Right cardiac atrium (tissue), 5 donors: ENCODE measurements at regions not wholly inside any gene's neighbourhood (a gene's known extent, or its start where the extent isn't known, plus 50 kb on each side); places are given as distances from the start of the nearest gene placed in this dataset.
A peak's percentile ranks its signal among the peaks of the same experiment; 100 is the strongest.

ENCODE experiments used
- ATAC-seq, 2 donors: fragments of 200-7000 bp; cut with Tn5 transposase; one replicate each; pipeline versions ENCODE4 v1.8.0 to v1.9.1; 2020; ENCODE audit warnings: moderate library complexity in 2 of 2, mild to moderate bottlenecking in 1 of 2
- DNase-seq, 3 donors: peaks; one replicate each; pipeline ENCODE4 v3.0.0-alpha.2; 2020
- H3K27ac ChIP-seq: one replicate; pipeline ENCODE4 v1.5.1; 2013; ENCODE audit warnings: mild to moderate bottlenecking, low read length, control low read depth, moderate library complexity
- H3K27me3 ChIP-seq: one replicate; pipeline ENCODE4 v1.6.1; 2013; ENCODE audit not compliant: control insufficient read depth, insufficient read depth
- H3K4me1 ChIP-seq: one replicate; pipeline ENCODE4 v1.6.1; 2013; ENCODE audit warnings: low read length; ENCODE audit not compliant: control insufficient read depth, insufficient read depth
- H3K4me3 ChIP-seq: one replicate; pipeline ENCODE4 v1.5.1; 2013; ENCODE audit warnings: low read length, control low read depth
- H3K9me3 ChIP-seq: one replicate; pipeline ENCODE4 v1.6.1; 2013; ENCODE audit warnings: low read length; ENCODE audit not compliant: control insufficient read depth
- WGBS: extraction: QIAGEN DNeasy Blood & Tissue Kit; methylation state at CpG from one replicate; pipeline ENCODE4 v1.1.7; 2013; 5-methylcytosine and 5-hydroxymethylcytosine counted together
- intact Hi-C, 4 donors: fragments of 100-400 bp; cut with DNase I; formaldehyde crosslinking; loops; one replicate each; pipeline versions ENCODE4 v1.11.0 to v1.14.0; 2022 to 2023
- donor health status: healthy with polysubstance abuse.
- donor health status: DM: no; HTN: yes; CAD: no.
- donor health status: DM: no; HTN: no; CAD: no.
- donor health status: DM: no; HTN: yes; CAD: no; lungs with severe emphysema.
- donor health status: DM: yes; HTN: yes; CAD: no.

DNA sequence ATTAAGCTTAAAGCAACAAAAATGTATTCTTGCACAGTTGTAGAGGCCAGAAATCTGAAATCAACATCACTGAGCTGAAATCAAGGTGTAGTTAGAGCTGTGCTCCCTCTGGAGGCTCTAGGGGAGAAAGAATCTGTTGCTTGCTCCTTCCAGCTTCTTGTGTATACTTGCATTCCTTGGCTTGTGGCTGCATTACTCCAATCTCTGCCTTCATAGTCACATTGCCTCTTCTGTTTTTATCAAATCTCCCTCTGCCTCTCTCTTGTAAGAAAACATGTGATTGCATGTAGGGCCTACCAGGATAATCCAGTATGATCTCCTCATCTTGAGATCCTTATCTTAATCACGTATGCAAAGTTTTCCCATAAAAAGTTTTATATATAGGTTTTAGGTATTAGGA lies 487.9 kb upstream of the SGO1 start:
- DNase-seq (no peak), ATAC-seq (no peak)
- no peak overlapping the region for H3K4me3 ChIP-seq
- H3K27me3 ChIP-seq, result no peaks in the 10 kb centered on the region
- intact Hi-C loops, result no loop called here
- H3K27ac ChIP-seq, result no peak overlapping the region
- 96% methylated on average over 1 of the region's 1 CpG for WGBS
- no peaks in the 10 kb centered on the region for H3K9me3 ChIP-seq
- peaks cover 2% of the 10 kb centered on the region for H3K4me1 ChIP-seq

DNA sequence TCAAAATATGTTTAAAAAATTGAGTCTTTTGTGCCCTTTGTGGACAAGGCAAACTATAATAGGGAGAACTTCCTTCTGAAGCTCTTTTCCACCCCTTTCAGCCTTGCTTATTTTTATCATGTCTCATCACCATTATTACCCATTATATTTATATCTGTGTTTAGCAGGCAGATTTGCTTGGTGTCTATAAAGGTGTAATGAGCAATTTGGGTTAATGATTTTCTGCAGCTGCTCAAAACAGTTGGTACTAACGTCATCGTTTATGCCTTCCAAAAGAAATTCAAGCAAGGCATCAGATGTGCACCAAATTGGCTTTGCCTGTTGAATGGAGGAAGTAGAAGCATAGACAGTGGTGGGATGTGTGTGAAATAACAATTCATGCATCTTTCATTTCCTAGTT lies 483.7 kb upstream of the SGO1 start:
- Histone ChIP-seq H3K4me1 (peaks cover 5% of the 10 kb centered on the region), H3K4me3 (no peak overlapping the region), H3K9me3 (no peaks in the 10 kb centered on the region), H3K27me3 (no peaks in the 10 kb centered on the region), H3K27ac (no peak overlapping the region)
- intact Hi-C loops, result no loop called here
- WGBS, result 66% methylated on average over 2 of the region's 2 CpGs
- no peak for ATAC-seq
- no peak for DNase-seq

DNA sequence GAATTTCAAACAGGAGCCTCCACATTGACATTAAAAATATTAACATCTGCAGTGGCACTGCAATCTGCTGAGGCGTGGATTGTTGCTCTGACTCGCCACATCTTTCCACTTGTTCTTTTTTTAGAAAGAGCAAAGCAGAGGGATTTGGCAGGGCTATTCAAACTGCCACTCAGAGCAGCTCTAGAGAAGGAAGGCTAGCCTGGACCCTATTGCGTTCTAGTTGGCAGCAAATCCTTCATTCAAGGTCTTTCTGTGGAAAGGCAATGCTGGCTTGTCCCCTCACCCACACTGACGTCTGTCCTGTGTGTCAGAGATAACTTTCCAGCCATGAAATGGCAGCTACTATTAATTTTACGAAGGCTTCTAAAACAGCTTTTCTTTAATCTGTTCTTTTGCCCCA lies 483.2 kb upstream of the SGO1 start:
- H3K27me3 ChIP-seq, result no peaks in the 10 kb centered on the region
- ATAC-seq (peak; percentile 94 to 97), DNase-seq (peak; percentile 47 to 67 (median 58))
- intact Hi-C loops, result no loop called here
- H3K9me3 ChIP-seq, result no peaks in the 10 kb centered on the region
- peak overlapping the region; percentile 56 for H3K27ac ChIP-seq
- H3K4me1 ChIP-seq, result peaks cover 5% of the 10 kb centered on the region
- H3K4me3 ChIP-seq, result no peak overlapping the region
- 21% methylated on average over 5 of the region's 5 CpGs for WGBS

DNA sequence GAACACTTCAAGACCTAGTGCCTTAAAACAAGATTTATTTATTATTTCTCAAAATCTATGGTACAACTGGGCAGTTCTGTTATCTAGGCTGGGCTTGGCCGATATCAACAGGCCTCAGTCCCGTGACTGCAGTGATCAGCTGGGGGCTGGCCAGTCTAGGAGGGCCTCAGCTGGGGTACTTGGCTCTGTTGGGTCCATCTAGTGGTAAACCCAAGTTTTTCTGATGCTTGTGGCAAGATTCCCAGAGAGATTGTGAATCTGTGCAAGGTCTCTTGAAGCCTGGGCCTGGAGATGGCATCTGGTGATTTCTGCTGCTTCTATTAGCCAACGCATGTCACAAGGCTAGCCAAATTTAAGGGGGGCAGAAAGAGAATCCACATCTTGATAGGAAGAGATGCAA lies 482.4 kb upstream of the SGO1 start:
- intact Hi-C loops, result no loop called here
- Histone ChIP-seq H3K9me3 (no peaks in the 10 kb centered on the region), H3K4me1 (peaks cover 5% of the 10 kb centered on the region), H3K27ac (peak overlapping the region; percentile 83), H3K27me3 (no peaks in the 10 kb centered on the region), H3K4me3 (no peak overlapping the region)
- DNase-seq (peak in 1 of 3 donors; percentile 33), ATAC-seq (peak in 1 of 2 donors; percentile 49)
- 54% methylated on average over 3 of the region's 3 CpGs for WGBS

DNA sequence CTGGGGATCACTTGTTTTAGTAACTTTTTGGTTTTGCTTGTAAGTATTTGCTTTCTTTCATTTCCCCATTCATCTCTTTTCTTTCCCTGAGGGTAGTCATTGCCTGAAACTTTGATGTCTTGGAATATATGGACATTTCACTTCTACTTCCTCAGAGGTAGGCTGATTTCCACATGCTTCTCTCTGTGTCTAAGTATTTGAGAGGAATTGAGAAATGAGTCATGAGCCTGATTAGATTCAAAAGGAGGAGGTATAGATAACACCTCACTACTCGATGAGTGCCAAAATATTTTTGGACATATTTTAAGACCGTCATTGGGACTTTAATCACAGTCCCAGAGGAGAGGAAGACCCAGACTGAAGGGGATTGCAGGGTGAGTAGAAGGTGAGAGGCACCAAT lies 480.1 kb upstream of the SGO1 start:
- Histone ChIP-seq H3K27ac (no peak overlapping the region), H3K4me1 (peaks cover 5% of the 10 kb centered on the region), H3K27me3 (no peaks in the 10 kb centered on the region), H3K9me3 (no peaks in the 10 kb centered on the region), H3K4me3 (no peak overlapping the region)
- intact Hi-C loops, result no loop called here
- 15% methylated on average over 2 of the region's 2 CpGs for WGBS
- ATAC-seq, result no peak
- DNase-seq, result no peak

DNA sequence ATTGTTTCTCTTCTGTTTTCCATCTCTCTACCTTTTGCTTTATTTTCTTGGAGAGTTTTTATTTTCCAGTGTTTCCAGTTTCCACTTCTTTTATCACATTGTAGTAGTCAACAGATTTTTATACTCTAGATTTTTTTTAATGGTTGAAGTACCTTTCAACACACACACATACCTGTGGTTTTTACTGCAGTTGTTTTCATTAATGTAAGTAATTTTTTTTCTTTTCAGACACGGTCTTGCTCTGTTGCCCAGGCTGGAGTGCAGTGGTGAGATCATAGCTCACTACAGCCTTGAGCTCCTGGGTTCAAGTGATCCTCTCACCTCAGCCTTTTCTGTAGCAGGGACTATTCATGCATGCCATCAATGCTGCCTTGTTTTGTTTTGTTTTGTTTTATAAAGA lies 472.5 kb upstream of the SGO1 start:
- Histone ChIP-seq H3K27ac (no peak overlapping the region), H3K27me3 (no peaks in the 10 kb centered on the region), H3K4me1 (no peaks in the 10 kb centered on the region), H3K9me3 (no peaks in the 10 kb centered on the region), H3K4me3 (no peak overlapping the region)
- intact Hi-C loops, result no loop called here
- DNase-seq, result no peak
- 86% methylated on average over 1 of the region's 1 CpG for WGBS
- ATAC-seq, result no peak

DNA sequence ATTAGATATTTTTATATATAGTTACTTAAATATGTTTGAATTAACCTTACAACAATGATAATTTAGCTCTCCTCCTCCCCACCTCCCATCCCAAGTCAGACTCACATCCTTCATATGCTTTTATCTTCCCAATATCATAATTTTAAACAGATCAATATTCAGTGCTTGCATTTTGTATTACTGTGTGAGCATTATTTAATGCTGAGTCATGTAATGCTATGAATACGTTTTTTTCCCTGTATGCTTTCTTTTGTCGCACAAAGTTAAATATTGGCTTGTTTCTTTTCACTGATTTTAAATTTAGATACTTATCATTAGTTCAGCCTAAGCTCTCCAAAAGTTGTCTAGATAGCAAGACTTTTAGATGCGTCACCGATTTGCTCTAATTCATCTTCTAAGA lies 471.6 kb upstream of the SGO1 start:
- ATAC-seq (no peak), DNase-seq (no peak)
- no peaks in the 10 kb centered on the region for H3K4me1 ChIP-seq
- no peak overlapping the region for H3K4me3 ChIP-seq
- WGBS, result 77% methylated on average over 4 of the region's 4 CpGs
- intact Hi-C loops, result no loop called here
- no peaks in the 10 kb centered on the region for H3K27me3 ChIP-seq
- H3K27ac ChIP-seq, result no peak overlapping the region
- no peaks in the 10 kb centered on the region for H3K9me3 ChIP-seq

DNA sequence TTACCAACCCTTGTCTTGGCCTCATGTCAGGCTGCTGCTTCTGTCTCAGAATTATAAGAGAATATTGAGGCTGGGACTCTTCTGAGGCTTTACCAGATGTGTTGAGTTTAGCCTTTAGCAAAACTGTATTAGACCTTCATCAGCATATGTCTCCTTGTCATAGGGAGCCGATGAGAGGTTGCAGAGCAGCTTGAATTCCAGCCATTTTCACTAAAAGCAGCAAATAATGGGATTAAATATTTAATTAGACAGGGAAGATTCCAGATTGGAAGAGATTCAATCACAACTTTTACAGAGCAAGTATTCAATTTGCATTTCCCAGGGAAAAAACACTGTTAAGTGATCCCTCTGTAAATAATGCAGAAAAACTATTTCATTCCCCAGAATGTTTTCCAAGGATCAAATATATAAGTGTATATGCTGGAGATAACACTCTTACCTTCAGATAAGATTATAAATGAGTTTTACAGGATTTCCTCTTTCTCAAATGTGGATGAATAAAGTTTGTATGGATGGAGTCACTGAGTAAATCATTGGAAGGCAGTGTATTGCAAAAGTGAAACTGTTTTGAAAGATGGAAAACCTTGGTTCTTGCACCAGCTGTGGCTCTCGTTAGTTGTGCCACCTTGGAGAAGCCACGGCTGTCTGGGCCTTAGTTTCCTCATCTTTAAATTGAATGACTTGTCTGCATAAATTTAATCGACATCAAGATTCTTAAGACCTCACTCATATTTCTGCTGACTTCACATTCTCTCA lies 466.4 kb upstream of the SGO1 start:
- no peak for ATAC-seq
- WGBS, result 64% methylated on average over 4 of the region's 4 CpGs
- Histone ChIP-seq H3K4me3 (no peak overlapping the region), H3K27me3 (no peaks in the 10 kb centered on the region), H3K9me3 (no peaks in the 10 kb centered on the region), H3K4me1 (no peaks in the 10 kb centered on the region), H3K27ac (no peak overlapping the region)
- intact Hi-C loops, result no loop called here
- DNase-seq, result no peak

DNA sequence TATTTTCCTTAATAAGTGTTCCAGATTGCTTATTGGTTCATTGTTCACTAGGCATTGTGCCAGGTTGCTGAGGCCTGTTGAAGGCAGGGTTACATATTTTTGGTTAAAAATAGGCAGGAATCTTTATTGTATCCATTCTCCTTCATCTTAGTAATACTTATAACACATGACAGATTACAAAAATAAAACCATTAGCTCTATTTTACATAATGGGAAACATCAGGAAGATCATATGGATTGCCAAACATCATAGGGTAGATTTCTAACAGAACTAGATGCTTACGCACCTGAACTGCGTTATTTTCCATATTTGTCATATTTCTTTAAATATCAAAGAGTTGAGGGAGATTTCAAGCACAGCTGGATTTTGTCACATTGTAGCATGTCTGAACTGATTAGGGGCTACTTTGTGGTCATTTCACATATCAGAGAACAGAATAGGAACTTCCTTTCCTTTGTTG lies 462.9 kb upstream of the SGO1 start:
- H3K4me1 ChIP-seq, result no peaks in the 10 kb centered on the region
- 91% methylated on average over 2 of the region's 2 CpGs for WGBS
- ATAC-seq (no peak), DNase-seq (no peak)
- intact Hi-C loops, result no loop called here
- no peaks in the 10 kb centered on the region for H3K9me3 ChIP-seq
- H3K4me3 ChIP-seq, result no peak overlapping the region
- no peak overlapping the region for H3K27ac ChIP-seq
- no peaks in the 10 kb centered on the region for H3K27me3 ChIP-seq

DNA sequence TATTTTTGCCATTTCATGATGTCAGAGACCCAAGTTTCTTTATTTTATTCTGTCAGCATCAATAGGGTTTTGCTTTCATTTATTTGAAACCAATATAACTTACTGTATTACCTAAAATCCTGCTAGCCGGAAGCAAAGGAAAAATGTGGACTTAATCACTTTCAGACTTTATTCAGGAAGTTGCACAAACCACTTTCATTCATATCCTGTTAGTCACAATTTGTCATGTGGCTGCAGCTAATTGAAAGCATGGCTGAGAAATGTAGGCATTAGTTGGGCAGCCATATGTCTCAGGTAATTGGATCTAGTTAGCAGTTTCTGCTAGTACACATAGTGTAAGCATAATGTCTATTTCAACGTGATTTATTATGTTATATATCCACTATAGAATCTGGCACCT lies 462.3 kb upstream of the SGO1 start:
- 63% methylated on average over 2 of the region's 2 CpGs for WGBS
- Histone ChIP-seq H3K4me3 (no peak overlapping the region), H3K27ac (no peak overlapping the region), H3K4me1 (no peaks in the 10 kb centered on the region), H3K9me3 (no peaks in the 10 kb centered on the region), H3K27me3 (no peaks in the 10 kb centered on the region)
- intact Hi-C loops, result no loop called here
- DNase-seq, result no peak
- no peak for ATAC-seq

DNA sequence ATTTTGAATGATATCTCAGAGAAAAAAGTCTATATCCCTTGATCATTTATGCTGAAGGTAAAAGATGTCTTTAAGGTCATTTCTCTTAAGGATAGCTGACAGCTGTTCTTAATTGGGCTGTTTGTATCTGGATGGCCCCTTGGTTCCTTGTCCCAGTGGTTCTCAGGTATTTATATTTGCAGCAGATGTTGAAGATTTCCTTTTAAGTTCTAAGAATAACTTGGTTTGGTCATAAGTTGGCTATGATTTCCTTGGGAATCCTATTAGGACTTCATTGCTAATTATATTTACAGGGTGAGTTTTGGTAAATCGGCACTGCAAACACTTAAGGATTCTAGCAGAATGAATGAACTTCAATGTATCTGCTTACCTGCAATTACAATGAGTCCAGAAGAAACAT lies 460.4 kb upstream of the SGO1 start:
- DNase-seq, result no peak
- intact Hi-C loops, result no loop called here
- WGBS, result 69% methylated on average over 1 of the region's 1 CpG
- no peak overlapping the region for H3K4me3 ChIP-seq
- no peaks in the 10 kb centered on the region for H3K27me3 ChIP-seq
- no peaks in the 10 kb centered on the region for H3K9me3 ChIP-seq
- no peaks in the 10 kb centered on the region for H3K4me1 ChIP-seq
- no peak overlapping the region for H3K27ac ChIP-seq
- no peak for ATAC-seq

DNA sequence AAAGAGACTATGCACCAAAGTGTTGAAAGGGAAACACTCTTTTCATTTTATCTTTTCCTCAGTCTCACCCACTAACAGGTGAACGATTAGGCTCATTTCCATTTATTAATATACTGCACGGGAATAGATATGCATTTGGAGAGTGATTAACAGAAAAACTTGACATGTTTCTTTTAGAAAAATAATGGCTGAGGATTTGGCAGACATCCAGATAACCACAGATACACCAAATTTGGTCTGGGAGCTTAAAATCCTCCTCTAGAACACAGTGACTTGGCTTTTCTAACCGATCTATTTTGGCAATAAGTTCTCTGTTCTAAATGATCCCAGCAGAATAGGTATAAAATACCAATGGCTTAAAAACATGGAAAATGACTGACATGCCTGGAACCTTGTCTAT lies 459.3 kb upstream of the SGO1 start:
- H3K4me3 ChIP-seq, result no peak overlapping the region
- H3K27ac ChIP-seq, result no peak overlapping the region
- WGBS, result 28% methylated on average over 3 of the region's 3 CpGs
- no peaks in the 10 kb centered on the region for H3K27me3 ChIP-seq
- ATAC-seq (no peak), DNase-seq (no peak)
- no peaks in the 10 kb centered on the region for H3K9me3 ChIP-seq
- intact Hi-C loops, result no loop called here
- no peaks in the 10 kb centered on the region for H3K4me1 ChIP-seq
